ENCODE measurements at regions not wholly inside any gene's neighbourhood (a gene's known extent, or its start where the extent isn't known, plus 50 kb on each side); places are given as distances from the start of the nearest gene placed in this dataset.

- Histone ChIP-seq H3K27ac (ENCODE audit: control insufficient read depth, insufficient read depth, low read length) (no peak overlapping the region), H3K27me3 (ENCODE audit: control insufficient read depth, extremely low read depth, insufficient read depth, low read length) (no peaks in the 10 kb centered on the region), H3K9me3 (ENCODE audit: control insufficient read depth, low read depth, low read length) (no peaks in the 10 kb centered on the region), H3K79me2 (ENCODE audit: control insufficient read depth, insufficient read depth, low read length) (no peaks in the 10 kb centered on the region), H3K36me3 (ENCODE audit: control insufficient read depth in 2 of 2, extremely low read depth in 1 of 2, insufficient read depth in 2 of 2, low read length in 2 of 2) (no peaks in the 10 kb centered on the region), H4K20me1 (ENCODE audit: control insufficient read depth, extremely low read depth, insufficient read depth, low read length) (no peaks in the 10 kb centered on the region), H3K4me2 (ENCODE audit: control insufficient read depth, extremely low read depth, insufficient read depth, low read depth, low read length) (no peak overlapping the region), H3K9ac (ENCODE audit: control insufficient read depth, extremely low read depth, insufficient read depth, low read length) (no peak overlapping the region), H3K4me1 (ENCODE audit: control insufficient read depth, extremely low read depth, insufficient read depth, low read length) (no peaks in the 10 kb centered on the region), H2AFZ (ENCODE audit: control insufficient read depth, low read length) (no peak overlapping the region), H3K4me3 (ENCODE audit: control insufficient read depth in 2 of 3, extremely low read depth in 1 of 3, insufficient read depth in 2 of 3, low read depth in 1 of 3, low read length in 3 of 3) (no peak overlapping the region), H3K9me1 (ENCODE audit: control insufficient read depth, extremely low read depth, insufficient read depth, low read length) (no peaks in the 10 kb centered on the region)
- FAIRE-seq (no peak), DNase-seq (ENCODE audit: low read depth, low spot score) (no peak)
- TF ChIP-seq EZH2 (IDR thresholded peaks at IDR 0.05; ENCODE audit: low read length) (no peak), CTCF (optimal IDR thresholded peaks at IDR 0.05 in 1 of 3, IDR thresholded peaks at IDR 0.05 in 1 of 3, conservative IDR thresholded peaks at IDR 0.05 in 1 of 3; ENCODE audit: extremely low read depth in 1 of 3, insufficient read depth in 2 of 3, low read length in 3 of 3) (no peak)
- dilution Hi-C loops (cut with MboI; ENCODE audit: extremely low pct_ligation_motif_present, low sequenced_read_pairs): no loop called here
These were observed 79.2 kb upstream of the MDM1 start for GRCh38 chr12:68411371-68411770.

- Histone ChIP-seq H3K4me2 (ENCODE audit: control insufficient read depth, extremely low read depth, insufficient read depth, low read depth, low read length) (no peak overlapping the region), H3K4me3 (ENCODE audit: control insufficient read depth in 2 of 3, extremely low read depth in 1 of 3, insufficient read depth in 2 of 3, low read depth in 1 of 3, low read length in 3 of 3) (no peak overlapping the region), H3K9me3 (ENCODE audit: control insufficient read depth, low read depth, low read length) (no peaks in the 10 kb centered on the region), H3K9me1 (ENCODE audit: control insufficient read depth, extremely low read depth, insufficient read depth, low read length) (no peaks in the 10 kb centered on the region), H3K27me3 (ENCODE audit: control insufficient read depth, extremely low read depth, insufficient read depth, low read length) (no peaks in the 10 kb centered on the region), H2AFZ (ENCODE audit: control insufficient read depth, low read length) (no peak overlapping the region), H4K20me1 (ENCODE audit: control insufficient read depth, extremely low read depth, insufficient read depth, low read length) (no peaks in the 10 kb centered on the region), H3K36me3 (ENCODE audit: control insufficient read depth in 2 of 2, extremely low read depth in 1 of 2, insufficient read depth in 2 of 2, low read length in 2 of 2) (no peaks in the 10 kb centered on the region), H3K9ac (ENCODE audit: control insufficient read depth, extremely low read depth, insufficient read depth, low read length) (no peak overlapping the region), H3K79me2 (ENCODE audit: control insufficient read depth, insufficient read depth, low read length) (no peaks in the 10 kb centered on the region), H3K27ac (ENCODE audit: control insufficient read depth, insufficient read depth, low read length) (no peak overlapping the region), H3K4me1 (ENCODE audit: control insufficient read depth, extremely low read depth, insufficient read depth, low read length) (no peaks in the 10 kb centered on the region)
- dilution Hi-C loops (cut with MboI; ENCODE audit: extremely low pct_ligation_motif_present, low sequenced_read_pairs): no loop called here
- FAIRE-seq (no peak), DNase-seq (ENCODE audit: low read depth, low spot score) (no peak)
- TF ChIP-seq CTCF (optimal IDR thresholded peaks at IDR 0.05 in 1 of 3, IDR thresholded peaks at IDR 0.05 in 1 of 3, conservative IDR thresholded peaks at IDR 0.05 in 1 of 3; ENCODE audit: extremely low read depth in 1 of 3, insufficient read depth in 2 of 3, low read length in 3 of 3) (no peak), EZH2 (IDR thresholded peaks at IDR 0.05; ENCODE audit: low read length) (no peak)
These were observed 82.8 kb upstream of the MDM1 start for GRCh38 chr12:68414988-68415387.

Data from keratinocyte (primary cell).